ENCODE measurements at regions not wholly inside any gene's neighbourhood (a gene's known extent, or its start where the extent isn't known, plus 50 kb on each side); places are given as distances from the start of the nearest gene placed in this dataset.
"Not testable (repeated sequence)": the region's sequence is repeated elsewhere in the genome, so short reads cannot be mapped to it uniquely, and the experiment has no call there.

DNA sequence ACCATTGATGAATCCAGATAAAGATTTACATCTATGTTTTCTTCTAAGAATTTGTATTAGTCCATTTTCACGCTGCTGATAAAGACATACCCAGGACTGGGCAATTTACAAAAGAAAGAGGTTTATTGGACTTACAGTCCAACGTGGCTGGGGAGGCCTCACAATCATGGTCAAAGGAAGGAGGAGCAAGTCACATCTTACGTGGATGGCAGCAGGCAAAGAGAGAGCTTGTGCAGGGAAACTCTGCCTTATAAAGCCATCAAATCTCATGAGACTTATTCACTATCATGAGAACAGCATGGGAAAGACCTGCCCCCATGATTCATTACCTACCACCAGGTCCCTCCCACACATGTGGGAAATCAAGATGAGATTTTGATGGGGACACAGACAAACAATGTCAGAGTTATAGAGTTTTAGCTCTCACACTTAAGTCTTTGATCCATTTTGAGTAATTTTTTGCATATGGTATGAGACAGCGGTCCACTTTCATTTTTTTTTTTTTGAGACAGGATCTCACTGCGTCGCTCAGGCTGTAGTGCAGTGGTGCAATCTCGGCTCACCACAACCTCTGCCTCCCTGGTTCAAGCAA lies 53.5 kb upstream of the JADE2 start:
- DNase-seq (ENCODE audit: low read depth), result not testable (repeated sequence)

GRCh38 chr5:134468921-134469400 lies 56.5 kb upstream of the JADE2 start:
- DNase-seq (ENCODE audit: low read depth), result no peak

- DNase-seq (ENCODE audit: low read depth), result no peak
These were observed 55.5 kb upstream of the CDKN2AIPNL start for GRCh38 chr5:134467231-134467630.

- peak; percentile 17 for DNase-seq (ENCODE audit: low read depth)
These were observed 54.8 kb upstream of the CDKN2AIPNL start for GRCh38 chr5:134466241-134467069.

- peak; percentile 14 for DNase-seq (ENCODE audit: low read depth)
These were observed 54.1 kb upstream of the CDKN2AIPNL start for GRCh38 chr5:134465816-134466240.

DNA sequence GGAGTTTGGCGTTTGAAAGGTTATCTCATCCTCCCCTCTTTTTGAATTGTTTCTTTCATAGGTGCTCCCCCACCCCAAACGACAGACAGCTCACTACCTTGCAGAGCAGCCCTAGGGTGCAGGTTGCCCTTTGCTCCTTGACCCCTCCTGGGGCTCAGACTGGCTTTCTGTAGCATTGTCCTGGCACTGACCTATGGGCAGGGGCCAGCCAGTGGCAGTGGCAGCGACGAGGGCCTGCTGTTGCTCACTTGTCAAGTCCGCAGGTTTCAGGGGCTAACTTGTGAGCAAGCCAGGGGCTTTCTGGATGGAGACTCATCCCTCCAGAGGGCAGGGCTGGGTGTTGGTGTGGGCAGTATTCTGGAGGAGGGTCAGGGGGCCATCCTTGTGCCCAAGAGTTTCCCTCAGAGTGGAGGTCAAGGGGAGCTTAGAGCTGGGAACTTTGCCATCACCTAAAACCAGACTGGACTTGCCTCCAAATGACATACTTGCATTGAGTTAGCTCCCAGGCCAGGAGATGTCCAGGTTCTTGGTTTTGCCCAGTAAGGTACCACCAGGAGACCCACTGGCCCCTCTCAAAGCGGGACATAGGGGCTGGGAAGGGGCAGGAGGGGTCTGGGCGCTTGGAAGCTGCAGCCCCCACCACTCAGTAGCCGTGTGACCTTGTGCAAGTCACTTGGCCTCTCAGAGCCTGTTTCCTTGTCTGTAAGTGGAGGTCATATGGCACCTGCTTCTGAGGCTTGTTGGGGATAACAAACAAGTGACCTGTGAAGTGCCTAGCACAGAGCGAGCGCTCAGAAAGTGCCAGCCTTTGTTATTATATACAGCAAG lies 53.5 kb upstream of the CDKN2AIPNL start:
- no peak for DNase-seq (ENCODE audit: low read depth)

DNA sequence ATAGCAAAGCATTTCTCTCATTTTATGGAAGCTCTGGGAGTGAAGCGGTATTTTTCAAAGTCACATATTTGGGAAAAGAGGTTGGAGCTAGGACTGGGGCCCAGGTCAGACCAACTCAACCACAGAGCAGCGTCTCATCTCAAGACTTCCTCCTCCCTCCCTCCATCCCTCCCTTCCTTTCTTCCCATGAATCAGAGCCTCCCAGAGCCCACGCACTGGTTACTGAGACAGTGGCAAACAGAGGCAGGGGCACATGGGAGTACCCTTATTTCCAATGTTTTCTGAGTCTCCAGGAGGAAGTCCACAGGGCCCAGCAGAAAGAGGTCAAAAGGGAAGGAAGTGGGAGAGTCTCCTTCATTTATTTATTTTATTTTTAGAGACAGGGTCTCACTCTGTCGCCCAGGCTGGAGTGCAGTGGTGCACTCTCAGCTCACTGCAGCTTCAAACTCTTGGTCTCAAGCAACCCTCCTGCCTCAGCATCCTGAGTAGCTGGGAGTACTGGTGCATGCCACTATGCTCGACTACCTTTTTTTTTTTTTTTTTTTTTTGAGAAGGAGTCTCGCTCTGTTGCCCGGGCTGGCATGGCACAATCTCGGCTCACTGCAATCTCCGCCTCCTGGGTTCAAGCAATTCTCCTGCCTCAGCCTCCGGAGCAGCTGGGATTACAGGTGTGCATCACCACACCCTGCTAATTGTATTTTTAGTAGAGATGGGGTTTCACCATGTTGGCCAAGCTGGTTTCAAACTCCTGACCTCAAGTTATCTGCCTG lies 52.5 kb upstream of the CDKN2AIPNL start:
- no peak for DNase-seq (ENCODE audit: low read depth)

DNA sequence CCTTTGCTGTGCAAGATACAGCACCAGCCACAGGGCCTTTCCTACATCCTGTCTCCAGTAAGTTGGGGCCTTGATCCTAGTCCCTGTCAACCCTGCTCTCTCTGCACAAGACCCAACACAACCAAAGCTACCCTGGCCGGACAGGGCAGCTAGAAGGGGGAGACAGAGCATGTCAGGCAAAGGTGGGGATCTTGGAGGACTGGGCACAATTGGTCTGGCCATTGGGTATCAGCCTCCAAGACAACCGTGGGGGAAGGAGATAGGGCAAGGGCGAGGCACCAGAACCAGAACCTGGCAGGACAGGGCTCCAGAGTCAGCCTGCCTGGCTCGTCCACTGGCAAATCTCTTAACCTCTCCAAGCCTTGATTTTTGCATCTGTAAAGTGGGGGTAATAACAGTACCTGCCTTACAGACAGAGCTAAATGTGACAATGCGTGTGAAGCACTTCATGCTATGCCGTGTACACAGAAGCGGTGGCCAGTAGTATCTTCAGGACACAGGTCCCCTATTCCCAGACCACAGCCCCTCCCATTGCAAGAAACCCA lies 51.6 kb upstream of the CDKN2AIPNL start:
- DNase-seq (ENCODE audit: low read depth), result no peak

GRCh38 chr5:134462761-134463160 lies 51.1 kb upstream of the CDKN2AIPNL start:
- DNase-seq (ENCODE audit: low read depth), result no peak

DNA sequence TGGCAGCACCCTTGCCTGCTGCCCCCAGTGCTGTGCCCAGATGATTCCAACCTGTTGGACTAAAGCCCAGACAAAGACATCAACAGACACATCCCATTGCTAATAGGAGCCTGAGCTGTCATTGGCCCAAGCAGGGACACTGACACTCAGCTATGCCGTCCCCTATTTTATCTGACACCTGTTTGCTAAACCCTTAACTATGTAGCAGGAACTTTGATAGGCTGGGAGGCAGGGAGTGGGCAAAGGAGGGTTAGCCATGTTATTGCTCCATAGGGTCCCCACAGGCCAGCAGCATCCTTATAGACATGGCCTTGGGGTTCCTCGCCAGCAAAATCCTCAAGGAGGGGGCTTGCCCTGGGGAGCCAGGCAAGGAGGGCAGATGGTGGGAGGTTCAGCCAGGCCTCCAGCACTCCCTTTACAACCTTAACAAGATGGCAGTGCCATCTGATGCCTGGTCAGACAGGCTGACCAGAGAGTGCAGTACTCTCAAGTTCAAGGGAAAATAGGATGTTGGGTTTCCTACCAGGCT lies 50.4 kb upstream of the CDKN2AIPNL start:
- no peak for DNase-seq (ENCODE audit: low read depth)
